ENCODE measurements at regions not wholly inside any gene's neighbourhood (a gene's known extent, or its start where the extent isn't known, plus 50 kb on each side); places are given as distances from the start of the nearest gene placed in this dataset.

DNA sequence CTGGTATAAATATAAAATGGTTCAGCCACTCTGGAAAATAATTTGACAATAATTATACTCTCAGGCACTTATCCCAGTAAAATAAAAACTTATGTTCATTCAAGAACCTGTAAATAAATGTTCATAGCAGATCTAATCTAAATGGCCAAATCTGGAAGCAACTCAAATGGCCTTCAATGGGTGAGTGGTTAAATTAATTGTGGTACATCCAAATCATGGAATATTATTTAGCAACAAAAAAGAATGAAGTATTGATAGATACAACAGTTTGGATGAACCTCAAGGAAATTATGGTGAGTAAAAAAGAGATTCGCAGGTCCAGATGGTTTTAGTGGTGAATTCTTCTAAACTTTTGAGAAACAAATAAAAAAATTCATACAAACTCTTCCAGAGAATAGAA lies 287.0 kb upstream of the ZC3H12C start:
- no peak for DNase-seq

DNA sequence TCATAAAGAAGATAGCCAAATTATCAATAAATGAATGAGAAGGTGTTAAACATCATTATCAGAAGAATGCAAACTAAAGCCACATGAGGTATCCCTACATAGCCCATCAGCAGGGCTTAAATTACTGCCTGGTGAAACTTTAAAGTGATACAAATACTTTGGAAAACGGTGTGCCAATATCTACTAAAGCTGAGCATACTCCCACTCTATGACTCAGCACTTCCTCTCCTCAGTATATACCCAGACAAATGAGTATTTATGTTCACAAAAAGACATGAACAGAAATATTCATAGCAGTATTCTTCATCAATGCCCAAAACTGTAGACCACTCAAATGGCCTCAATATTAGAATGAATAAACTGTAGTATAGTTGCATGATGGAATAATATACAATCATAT lies 284.6 kb upstream of the ZC3H12C start:
- no peak for DNase-seq

DNA sequence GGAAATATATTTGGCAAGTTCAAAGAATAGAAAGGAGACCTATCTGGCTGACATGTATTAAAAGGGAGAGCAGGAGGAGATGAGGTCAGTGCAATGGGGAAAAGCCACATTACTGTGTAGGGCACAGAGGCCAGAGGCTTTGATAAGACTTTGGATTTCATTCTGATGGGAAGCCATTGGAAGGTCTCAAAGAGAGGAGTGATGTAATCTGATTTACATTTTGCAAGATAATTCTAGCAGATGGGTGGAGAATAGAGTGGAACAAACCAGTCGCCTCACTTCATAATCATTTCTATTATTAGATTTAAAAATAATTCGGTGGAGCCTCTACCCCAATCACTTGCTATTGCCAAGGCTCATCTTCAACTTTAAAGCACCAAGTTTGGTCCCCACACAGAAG lies 278.4 kb upstream of the ZC3H12C start:
- DNase-seq, result no peak

DNA sequence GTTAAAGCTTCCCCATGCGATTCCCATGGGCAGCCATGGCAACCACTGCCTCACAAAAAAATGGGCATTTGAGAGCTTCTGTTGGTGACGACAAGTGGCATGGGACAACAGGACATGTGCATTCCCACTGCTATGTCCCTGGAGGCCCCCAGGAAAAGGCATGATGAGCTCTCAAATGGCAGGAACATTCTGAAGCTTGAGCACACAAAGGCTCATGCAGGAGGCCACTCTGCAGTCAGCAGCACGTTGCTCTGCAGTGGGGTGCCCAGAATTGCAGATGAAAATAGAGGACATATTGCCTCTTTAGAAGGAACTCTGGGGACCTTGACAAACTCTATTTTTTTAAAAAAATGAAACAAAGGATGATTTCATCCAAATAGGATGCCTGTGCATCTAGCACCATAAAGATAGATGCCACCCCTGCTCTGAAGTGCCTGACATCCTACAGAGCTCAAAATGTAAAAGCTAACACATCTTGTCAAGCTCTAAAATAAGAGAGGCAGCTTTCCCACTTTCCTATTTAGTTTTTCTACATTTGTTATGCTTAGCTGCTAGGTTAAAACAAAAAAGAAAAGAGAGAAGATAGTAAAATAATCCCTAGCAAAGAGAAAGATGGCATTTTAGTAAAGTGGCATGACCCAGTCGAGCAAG lies 277.6 kb upstream of the ZC3H12C start:
- no peak for DNase-seq

DNA sequence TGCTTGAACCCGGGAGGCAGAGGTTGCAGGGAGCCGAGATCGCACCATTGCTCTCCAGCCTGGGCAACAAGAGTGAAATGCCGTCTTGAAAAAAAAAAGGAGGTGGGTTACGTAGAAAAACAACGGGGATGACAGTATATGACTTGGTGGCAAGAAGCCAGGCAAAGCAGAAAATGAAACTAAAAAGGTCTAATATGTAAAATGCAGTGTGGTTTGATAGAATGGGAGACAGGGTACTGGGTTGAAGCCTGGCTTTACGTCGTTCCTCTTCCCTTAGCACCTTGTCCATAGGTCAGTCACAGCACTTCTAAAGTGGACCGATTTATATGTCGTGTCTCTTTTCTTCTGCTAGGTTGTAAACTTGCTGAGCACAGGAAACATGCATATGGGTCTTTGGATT lies 274.9 kb upstream of the ZC3H12C start:
- no peak for DNase-seq

DNA sequence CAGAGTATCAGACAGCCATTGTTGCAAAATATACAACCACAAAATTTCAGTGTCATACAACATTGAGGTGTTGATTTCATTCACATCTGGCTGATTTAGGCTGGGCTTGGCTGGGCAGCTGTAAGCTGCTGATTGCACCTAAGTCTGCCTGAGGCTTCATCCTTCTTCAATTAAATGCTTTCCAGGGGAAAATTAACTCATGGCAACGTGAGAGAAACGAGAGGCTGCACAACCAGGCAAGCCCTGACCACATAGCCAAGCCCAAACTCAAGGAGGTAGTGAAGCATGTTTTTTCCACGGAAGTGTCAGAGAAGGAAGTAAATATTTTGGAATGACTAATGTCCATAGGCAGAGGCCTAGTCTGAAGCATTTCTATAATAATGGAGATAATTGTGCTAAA lies 273.8 kb upstream of the ZC3H12C start:
- no peak for DNase-seq

DNA sequence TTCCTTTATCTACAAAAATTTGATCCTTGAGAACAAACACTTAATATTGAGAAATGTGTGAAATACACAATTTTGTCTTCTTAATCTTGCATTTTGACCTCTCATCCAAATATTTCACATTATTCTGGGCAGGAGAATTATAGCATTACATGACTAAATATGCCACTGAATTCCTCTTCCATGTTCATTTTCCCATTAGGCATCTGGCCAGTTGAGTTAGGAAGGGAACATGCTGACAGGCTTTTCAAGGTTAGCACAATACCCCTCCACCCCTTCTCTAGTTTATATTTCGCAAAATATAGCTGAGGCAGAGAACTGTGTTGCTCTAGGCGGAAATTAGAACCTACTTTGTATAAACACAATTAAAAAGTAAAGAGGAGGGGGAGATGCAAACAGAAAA lies 271.7 kb upstream of the ZC3H12C start:
- DNase-seq, result no peak

DNA sequence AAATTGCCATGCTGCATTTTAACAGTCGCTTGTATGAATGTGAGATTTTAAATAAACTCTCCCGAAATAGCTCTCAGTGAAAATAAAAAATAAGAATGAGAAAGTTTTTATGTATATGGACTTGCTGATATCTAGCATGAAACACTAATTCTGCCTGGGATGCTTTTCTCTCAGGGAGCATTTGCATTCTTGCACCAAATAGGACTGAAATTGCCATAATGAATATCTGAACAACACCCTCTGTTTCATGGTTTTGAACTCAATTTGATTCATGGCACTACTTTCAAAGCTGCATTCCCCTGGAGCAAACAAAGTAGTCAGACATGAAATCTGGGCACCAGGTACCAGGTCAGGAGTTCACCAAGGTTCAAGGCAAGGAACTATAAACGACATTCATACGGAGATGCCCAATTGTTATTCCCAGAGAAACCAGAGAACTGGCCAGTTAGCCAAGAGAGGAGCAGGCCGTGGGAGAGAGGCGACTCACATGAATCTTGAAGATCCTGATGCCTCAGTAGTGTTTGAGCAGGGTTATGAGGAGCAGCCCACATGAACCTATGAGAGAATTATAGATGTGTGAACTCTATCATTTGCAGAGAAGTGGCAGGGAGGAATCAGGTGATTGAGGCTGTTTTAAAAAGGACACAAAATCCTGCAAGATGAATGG lies 270.6 kb upstream of the ZC3H12C start:
- no peak for DNase-seq

DNA sequence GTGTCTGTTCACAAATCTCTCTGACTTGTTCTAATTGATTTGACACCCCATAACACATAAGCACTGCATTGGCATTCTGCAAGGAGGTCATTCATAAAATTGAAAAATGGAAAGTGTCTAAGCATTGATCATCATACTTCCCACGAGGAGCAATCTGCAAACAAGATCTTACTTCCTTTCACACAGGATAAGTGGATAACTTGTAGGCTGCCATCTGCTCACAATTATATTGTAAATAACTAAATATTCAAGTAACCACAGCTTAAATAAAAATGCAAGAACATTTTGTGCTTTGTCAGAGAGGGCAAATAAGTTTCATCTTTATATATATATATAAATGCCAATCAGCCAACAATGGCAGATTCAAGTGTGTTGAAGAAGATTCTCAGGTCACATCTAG lies 264.8 kb upstream of the ZC3H12C start:
- DNase-seq, result no peak

DNA sequence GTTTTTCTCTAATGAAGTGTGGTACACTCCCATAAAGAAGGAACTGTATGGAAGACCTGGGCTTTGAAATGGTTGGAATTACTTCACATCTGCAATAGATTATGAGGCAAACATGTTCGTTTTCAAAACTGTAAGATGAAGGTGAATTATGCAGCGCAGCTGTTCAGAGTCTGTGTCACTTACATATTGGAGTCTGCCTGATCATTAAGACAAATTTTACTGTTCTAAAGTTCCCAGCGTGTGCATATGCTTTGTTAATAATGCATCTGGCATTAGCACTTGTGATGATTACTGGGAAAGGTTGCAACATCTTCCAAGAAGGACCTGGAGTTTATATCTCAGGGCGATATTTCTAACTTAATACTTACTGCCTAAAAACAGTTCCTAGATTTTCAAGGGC lies 255.2 kb upstream of the ZC3H12C start:
- DNase-seq, result peak; percentile 37

DNA sequence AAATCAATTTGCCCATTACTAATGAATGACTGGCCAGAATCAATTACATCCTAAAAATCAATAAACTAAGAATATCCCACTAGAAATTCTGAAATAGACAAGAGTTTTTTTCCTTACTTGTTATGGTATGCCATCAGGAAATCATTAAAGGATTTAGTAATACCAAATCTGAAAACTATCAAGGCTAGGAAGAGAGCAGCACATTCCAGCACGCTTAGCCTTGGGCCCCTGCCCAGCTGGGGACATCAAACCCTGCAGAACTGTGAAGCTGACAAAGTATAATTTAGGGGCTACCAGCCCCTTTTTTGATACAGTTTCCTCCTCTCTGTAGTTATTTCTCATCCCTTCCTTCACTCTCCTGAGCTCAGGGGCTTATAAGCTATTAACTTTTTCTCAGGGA lies 247.8 kb upstream of the ZC3H12C start:
- DNase-seq, result no peak

DNA sequence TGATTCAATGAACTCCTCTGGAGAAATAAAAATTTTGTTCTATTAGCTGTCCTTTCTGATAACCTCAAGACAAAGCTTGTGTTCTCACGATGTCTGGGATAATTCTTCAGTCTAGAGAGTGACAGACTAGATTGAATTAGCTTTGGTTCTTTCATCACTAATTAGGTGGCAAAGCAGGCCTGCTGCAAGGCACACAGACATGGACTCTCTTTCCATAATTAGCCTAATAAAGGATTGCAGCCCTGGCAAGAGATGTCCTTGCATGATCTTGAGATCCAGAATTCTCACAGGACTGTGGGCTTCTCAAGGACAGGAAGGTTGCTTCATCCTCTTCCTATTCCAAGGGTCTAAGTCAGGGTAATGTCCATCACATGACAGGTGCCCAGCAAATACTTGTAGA lies 245.6 kb upstream of the ZC3H12C start:
- no peak for DNase-seq

DNA sequence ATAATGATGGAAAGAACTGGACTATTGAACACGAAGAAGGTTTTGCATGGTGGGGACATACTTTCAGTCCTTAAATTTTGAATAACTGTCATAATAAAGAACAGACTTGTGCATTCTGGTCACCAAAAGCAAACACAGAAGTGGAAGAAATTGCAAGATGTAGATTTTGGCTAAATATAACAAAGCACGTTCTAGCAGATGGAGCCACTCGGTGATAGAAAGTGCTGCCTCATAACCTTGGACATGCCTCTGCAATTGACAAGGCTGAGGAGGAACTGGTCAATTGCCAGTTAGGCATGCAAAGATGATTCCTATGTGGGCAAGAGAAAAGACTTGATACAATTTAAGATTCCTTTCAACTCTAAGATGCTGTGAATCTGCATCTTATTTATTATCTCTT lies 244.1 kb upstream of the ZC3H12C start:
- DNase-seq, result no peak

DNA sequence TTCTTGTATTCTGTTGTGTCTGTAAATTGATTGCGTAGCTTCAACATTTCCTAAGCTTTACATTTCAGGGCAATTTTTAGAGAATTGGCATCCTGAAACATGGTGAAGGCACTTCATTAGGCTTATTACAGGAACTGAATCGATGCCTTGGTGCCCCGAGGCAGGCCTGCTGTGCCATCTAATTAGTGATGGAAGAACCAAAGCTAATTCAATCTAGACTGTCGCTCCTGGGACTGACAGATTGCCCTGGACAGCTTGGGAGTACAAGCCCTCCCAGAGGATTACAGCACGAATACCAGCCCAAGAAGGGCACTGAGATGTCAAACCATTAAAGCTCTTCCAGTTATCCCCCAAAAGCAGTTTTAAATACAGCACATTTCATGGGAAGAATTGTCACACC lies 243.2 kb upstream of the ZC3H12C start:
- no peak for DNase-seq

DNA sequence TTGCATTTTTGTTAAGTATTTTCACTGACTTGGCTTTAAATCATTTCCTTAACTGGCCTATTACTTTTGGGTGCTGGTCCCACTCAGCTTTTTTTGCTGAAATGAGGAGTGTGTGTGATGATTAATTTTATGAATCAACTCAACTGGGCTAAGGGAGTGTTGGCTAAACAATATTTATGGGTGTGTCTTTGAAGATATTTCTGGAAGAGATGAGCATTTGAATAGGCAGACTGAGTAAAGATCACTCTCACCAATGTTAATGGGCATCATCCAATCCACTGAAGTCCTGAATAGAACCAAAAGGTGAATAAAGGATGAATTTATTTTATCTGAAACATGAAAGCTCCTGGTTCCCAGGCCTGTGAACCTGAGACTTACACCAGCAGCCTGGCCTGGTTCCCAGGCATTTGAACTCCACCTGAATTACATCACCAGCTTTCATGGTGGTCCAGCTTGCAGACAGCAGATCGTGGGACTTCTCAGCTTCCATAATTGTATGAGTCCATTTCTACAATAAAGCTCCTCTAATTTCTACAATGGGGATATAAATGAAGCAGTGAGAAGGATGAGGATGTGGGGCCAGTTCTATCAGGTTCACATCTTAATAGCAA lies 241.3 kb upstream of the ZC3H12C start:
- DNase-seq, result no peak

DNA sequence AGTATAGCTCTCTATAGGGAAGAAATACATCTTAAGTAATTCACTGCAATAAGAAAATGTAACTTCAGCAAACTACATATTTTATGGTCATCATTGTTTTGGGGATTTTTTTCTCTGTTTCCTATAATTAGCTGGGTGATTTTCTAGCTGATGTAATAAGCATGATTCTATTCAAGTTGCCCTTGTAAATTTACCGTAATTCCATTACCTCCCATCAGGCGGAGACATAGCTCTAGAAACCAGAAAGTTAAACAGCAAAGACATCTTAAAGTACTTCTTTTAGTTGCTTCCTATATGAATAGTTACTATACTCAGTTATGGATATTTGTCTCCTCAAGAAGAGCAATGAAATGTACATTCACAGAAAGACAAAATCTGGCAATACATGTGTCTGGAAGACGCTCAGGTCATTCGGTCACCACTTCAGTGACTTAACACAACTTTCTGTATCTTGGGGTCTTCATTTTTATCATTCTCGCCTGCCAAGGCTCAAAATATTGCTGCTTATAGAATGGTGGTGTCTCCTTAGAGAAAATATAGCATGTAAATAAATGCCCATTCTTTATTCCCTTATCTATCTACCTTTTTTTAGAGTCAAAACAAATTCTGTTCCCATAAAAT lies 239.9 kb upstream of the ZC3H12C start:
- DNase-seq, result peak; percentile 58

DNA sequence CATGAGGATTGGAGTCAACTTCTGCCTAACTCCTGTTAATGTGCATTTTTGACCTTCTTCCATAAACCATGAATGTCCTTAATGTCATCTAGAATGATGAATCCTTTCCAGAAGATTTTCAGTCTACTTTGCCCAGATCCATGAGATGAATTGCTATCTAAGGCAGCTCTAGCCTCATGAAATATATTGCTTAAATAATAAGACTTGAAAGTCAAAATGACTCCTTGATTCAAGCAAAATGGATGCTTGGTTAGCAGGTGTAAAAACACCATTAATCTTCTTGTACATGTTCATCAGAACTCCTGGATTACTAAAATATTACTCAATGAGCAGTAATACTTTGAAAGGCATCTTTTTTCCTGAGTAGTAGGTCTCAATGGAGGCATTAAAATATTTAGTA lies 238.5 kb upstream of the ZC3H12C start:
- DNase-seq, result no peak

DNA sequence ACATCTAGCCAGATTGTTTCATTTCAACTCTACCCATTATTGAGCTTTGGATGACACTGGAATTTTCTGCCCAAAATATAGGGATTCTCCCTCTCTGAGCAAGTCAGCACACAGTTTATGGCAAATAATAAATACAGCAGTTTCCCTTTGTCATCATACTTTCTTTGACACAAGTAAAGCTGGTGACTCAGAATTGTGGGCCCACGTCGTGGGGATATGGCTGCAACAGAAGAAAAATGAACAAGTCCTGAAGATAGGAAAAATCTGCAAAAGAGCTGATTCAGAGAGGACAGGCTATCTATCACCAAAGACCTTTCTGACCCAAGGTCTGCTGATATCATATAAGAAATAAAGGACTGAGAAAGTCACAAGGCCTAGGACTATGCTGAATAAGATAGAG lies 236.3 kb upstream of the ZC3H12C start:
- no peak for DNase-seq

DNA sequence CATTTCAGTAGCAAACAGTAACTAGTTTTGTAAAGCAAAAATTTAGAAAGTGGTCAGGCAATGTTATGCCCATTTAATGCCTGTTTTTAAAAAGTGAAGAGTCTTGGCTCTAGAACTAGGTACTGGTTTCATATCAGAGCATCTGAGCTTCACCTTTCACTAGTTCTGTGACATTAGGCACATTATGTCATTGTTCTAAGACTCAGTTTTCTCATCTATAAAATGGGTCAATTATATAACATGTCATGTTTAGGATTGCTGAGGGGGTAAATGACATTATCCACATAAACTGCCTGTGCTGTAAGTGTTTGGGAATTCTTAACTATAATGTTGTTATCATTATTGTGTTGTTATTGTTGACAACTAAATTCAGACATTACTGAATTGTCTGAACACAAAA lies 235.6 kb upstream of the ZC3H12C start:
- DNase-seq, result no peak

DNA sequence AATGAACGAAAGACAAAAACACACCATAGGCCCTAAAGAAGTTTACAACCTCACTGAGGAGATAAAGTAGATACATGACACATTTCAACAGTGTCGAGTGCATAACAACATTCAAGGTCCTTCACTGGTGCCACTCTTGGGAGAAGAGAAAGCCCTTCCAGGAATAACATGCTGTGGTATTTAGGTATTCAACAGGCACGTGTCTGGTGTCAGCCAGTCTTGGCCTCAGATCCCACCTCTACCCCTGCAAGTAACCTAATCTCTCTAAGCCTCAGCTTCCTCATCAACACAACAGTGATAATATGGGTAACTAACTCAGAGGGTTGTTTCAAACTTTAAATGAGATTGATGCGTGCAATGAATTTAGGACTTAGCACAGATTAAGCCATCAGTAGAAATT lies 235.0 kb upstream of the ZC3H12C start:
- no peak for DNase-seq

DNA sequence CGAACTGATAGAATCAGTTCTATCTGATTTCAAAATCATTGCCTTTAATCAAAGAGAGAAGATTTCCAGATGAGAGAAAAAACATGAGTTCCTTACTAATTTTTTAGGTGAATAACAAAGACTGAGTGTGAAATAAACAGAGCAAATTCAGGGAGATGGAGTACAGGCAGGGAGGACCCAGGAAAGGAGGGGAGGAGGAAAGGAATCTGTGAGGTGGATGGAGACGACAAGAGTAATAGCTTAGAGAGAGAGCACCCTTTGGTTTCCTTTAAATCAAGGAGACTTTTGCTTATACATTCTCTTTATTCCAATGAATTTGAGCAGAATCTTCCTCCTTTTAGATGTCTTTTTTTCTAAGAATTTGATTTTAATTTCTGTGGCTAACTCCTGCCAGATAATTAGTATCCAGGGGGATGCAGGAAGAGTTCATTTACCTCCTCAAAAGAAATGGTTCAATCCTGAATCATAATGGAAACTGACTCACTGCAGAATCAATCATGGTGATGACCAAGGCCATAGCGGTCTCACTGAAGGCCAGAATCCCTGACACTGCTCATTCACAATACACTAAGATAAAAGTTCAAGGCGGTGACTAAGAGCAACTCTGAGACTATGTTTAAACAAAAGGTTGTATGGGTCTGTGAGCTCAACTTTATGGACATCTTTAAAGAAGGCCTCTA lies 234.0 kb upstream of the ZC3H12C start:
- DNase-seq, result no peak

DNA sequence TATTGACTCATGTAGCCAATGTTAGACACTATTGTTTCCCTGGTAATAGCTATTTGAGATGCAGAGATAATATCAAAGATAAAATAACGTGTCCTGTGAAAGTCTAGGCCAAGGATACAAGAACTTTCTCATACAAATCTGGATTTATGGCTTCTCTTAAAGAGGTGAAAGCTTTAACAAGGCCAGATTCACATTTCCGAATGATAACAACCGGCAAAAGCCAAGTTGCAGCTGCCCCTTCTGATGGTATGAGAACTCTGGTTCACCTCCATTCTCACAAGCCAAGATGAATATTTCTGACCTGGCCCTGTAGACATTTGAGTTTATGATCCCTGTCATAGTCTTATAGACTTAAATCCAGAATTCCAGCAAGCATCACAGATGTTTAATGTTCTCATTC lies 230.4 kb upstream of the ZC3H12C start:
- no peak for DNase-seq

DNA sequence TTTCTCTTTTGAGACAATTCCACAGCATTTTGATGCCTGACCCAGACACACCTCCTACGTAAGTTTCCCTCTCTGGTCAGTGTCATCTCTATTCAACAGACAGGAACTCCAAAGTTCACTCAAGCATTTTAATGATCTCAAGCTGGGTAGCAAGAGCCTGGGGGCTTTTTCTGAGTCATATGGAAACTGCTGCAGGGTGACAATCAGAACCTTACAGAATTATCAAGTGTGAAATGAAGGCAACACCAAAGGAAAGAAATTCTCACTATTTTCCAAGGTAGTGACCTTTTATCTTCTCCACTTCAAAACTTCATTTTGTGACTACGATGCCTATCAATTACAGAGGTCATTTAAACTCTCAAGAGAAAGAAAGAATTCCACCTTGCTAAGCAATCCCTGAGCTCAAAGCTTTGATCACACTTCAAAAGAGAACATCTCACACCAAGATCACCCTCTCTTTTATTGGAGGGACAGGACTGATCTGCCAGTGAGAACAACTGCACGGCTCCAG lies 229.0 kb upstream of the ZC3H12C start:
- DNase-seq, result no peak
